ENCODE measurements at regions not wholly inside any gene's neighbourhood (a gene's known extent, or its start where the extent isn't known, plus 50 kb on each side); places are given as distances from the start of the nearest gene placed in this dataset.

DNA sequence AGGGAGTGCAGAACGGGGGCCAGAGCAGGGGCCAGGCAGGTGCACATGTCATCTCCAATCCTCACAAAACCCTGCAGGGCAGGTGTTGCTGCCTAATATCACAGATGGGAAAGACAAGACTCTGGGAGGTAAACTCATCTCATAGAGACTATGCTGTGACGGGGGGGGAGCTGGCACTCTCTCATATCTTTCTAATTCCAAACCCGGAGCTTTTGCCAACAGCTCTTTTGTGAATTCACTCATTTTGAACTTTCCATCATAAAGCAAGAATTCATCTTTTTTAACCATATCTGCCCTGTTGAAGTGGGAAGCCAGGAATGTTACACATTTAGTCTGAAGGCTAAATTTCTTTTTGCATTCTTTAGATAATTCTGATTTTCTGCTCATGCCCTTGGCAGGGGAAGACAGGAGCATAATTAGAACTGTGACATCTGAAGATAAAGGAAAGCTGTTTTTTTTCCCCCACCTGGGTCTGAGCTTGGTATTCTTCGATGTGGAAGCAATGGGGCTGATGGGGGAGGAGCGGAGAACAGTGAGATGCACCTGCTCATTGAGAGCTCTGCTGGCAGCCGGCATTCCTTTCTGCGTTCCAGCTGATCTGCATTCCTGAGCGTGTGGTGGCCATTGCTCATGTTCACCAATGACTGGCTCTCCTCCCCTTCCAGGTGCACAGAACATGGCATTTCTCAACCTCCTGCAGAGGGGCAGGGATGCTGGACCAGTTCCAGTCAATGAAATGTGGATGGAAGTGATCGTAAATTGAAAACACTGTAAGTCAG, 159.2 kb downstream of the NSG2 start:
- Histone ChIP-seq H3K4me1 (no peaks in the 10 kb centered on the region), H3K27me3 (replicated peaks in 1 of 7) (peaks cover 0 to 14% (median 0%) of the 10 kb centered on the region in 7 donors), H3K9me3 (peaks cover 0 to 15% (median 0%) of the 10 kb centered on the region in 8 donors), H3K4me3 (no peak overlapping the region), H3K36me3 (no peaks in the 10 kb centered on the region), H3K27ac (no peak overlapping the region)
- 50 to 65% (median 60%) methylated on average over 9 of the region's 9 CpGs for WGBS, 5 donors
- TF ChIP-seq, protein P1, sequence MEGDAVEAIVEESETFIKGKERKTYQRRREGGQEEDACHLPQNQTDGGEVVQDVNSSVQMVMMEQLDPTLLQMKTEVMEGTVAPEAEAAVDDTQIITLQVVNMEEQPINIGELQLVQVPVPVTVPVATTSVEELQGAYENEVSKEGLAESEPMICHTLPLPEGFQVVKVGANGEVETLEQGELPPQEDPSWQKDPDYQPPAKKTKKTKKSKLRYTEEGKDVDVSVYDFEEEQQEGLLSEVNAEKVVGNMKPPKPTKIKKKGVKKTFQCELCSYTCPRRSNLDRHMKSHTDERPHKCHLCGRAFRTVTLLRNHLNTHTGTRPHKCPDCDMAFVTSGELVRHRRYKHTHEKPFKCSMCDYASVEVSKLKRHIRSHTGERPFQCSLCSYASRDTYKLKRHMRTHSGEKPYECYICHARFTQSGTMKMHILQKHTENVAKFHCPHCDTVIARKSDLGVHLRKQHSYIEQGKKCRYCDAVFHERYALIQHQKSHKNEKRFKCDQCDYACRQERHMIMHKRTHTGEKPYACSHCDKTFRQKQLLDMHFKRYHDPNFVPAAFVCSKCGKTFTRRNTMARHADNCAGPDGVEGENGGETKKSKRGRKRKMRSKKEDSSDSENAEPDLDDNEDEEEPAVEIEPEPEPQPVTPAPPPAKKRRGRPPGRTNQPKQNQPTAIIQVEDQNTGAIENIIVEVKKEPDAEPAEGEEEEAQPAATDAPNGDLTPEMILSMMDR (IDR thresholded peaks at IDR 0.05 in 8 of 11, conservative IDR thresholded peaks at IDR 0.05 in 3 of 11): no peak
- TF ChIP-seq POLR2A (IDR thresholded peaks at IDR 0.05): no peak
- no peak for TF ChIP-seq POLR2AphosphoS5 (IDR thresholded peaks at IDR 0.05)
- intact Hi-C loops (cut with DNase I; ENCODE audit: low total_unique reads): no loop called here
- no peak for DNase-seq

DNA sequence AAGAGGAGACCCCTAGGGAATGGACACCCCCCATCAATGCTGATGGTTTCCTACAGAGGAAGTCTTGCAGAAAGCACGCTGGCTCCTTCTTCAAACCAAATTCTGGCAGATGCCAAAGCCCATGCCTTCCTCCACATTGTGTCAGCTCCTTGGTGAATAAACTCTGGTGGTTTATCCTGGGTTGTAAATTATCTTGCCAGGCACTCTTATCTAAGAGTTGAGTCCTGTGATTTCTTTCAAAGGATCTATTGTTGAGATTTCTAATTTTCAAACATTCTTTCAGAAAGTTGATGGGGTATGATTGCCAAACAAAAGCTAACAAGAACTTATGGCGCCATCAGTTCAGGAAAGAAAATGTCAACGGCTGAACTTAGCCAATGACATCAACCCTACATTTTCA, 160.4 kb downstream of the NSG2 start:
- Histone ChIP-seq H3K36me3 (no peaks in the 10 kb centered on the region), H3K27me3 (replicated peaks in 1 of 7) (peaks cover 0 to 23% (median 0%) of the 10 kb centered on the region in 7 donors), H3K9me3 (peaks cover 0 to 10% (median 0%) of the 10 kb centered on the region in 8 donors), H3K4me1 (no peaks in the 10 kb centered on the region), H3K4me3 (no peak overlapping the region), H3K27ac (no peak overlapping the region)
- WGBS, 5 donors: 72 to 81% (median 78%) methylated on average over 3 of the region's 3 CpGs
- TF ChIP-seq, protein P1 (IDR thresholded peaks at IDR 0.05 in 8 of 11, conservative IDR thresholded peaks at IDR 0.05 in 3 of 11): no peak
- TF ChIP-seq POLR2AphosphoS5 (IDR thresholded peaks at IDR 0.05) (no peak), POLR2A (IDR thresholded peaks at IDR 0.05) (no peak)
- DNase-seq: no peak
- intact Hi-C loops (cut with DNase I; ENCODE audit: low total_unique reads): no loop called here

- DNase-seq: no peak
- intact Hi-C loops (cut with DNase I; ENCODE audit: low total_unique reads): no loop called here
- no peaks in the 10 kb centered on the region for H3K36me3 ChIP-seq
- H3K9me3 ChIP-seq: no peaks in the 10 kb centered on the region
- peaks cover 0 to 56% (median 0%) of the 10 kb centered on the region in 7 donors for H3K27me3 ChIP-seq (replicated peaks in 1 of 7)
- no peaks in the 10 kb centered on the region for H3K4me1 ChIP-seq
- WGBS, 5 donors: 65 to 74% (median 70%) methylated on average over 8 of the region's 8 CpGs
- no peak overlapping the region for H3K27ac ChIP-seq
- no peak for TF ChIP-seq POLR2AphosphoS5 (IDR thresholded peaks at IDR 0.05)
- TF ChIP-seq, protein P1 (IDR thresholded peaks at IDR 0.05 in 8 of 11, conservative IDR thresholded peaks at IDR 0.05 in 3 of 11): no peak
- no peak for TF ChIP-seq POLR2A (IDR thresholded peaks at IDR 0.05)
- no peak overlapping the region for H3K4me3 ChIP-seq
Observed at GRCh38 chr5:174210596-174211276, 165.2 kb downstream of the NSG2 start.

GRCh38 chr5:174211277-174211626, 165.7 kb downstream of the NSG2 start:
- Histone ChIP-seq H3K36me3 (no peaks in the 10 kb centered on the region), H3K27me3 (replicated peaks in 1 of 7) (peaks cover 0 to 56% (median 0%) of the 10 kb centered on the region in 7 donors), H3K4me1 (no peaks in the 10 kb centered on the region), H3K4me3 (no peak overlapping the region), H3K27ac (no peak overlapping the region), H3K9me3 (no peaks in the 10 kb centered on the region)
- TF ChIP-seq, protein P1 (IDR thresholded peaks at IDR 0.05 in 8 of 11, conservative IDR thresholded peaks at IDR 0.05 in 3 of 11): no peak
- no peak for TF ChIP-seq POLR2AphosphoS5 (IDR thresholded peaks at IDR 0.05)
- TF ChIP-seq POLR2A (IDR thresholded peaks at IDR 0.05): no peak
- intact Hi-C loops (cut with DNase I; ENCODE audit: low total_unique reads): no loop called here
- DNase-seq: no peak
- WGBS, 5 donors: 25 to 48% (median 37%) methylated on average over 4 of the region's 4 CpGs
